DMS153 (cell line): ENCODE measurements at regions not wholly inside any gene's neighbourhood (a gene's known extent, or its start where the extent isn't known, plus 50 kb on each side); places are given as distances from the start of the nearest gene placed in this dataset.

Source experiments
- DNase-seq: peaks from one replicate; lab custom pipeline; 2025; lab: John Stamatoyannopoulos, UW

DNA sequence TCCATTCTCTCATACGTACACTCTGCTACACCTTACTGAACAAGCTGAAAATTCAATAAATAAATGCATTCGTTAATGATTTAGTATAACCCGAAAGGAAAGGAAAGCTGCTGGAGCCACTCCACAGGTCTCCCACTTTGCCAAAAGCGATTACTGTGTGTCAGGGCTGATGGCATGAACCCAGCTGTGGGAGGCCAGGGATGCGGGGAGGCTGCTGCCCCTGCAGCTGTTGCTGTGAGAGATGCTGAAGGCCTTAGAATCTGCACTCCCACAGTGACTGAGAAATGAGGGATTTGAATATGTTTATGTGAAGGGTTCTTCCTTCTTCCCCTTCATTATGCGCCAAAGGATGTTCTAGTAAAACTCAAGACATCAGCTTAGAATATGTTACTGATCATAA lies 58.7 kb upstream of the NBEA start:
- no peak for DNase-seq

GRCh38 chr13:34884366-34884765 lies 57.7 kb upstream of the NBEA start:
- DNase-seq, result no peak

GRCh38 chr13:34886121-34886875 lies 55.8 kb upstream of the NBEA start:
- no peak for DNase-seq

GRCh38 chr13:34886987-34887386 lies 55.1 kb upstream of the NBEA start:
- no peak for DNase-seq
